HCT116 (cell line): ENCODE measurements at regions not wholly inside any gene's neighbourhood (a gene's known extent, or its start where the extent isn't known, plus 50 kb on each side); places are given as distances from the start of the nearest gene placed in this dataset.

ENCODE experiments used
- ATAC-seq: fragments of 200-7000 bp; cut with Tn5 transposase; 2 replicates; pipeline ENCODE4 v1.9.1; 2020; ENCODE audit warnings: mild to moderate bottlenecking, moderate library complexity
- BruUV-seq: library from RNA; stranded (reverse); fragments of 400-500 nt; replicated peaks from 2 replicates; lab custom pipeline; 2021; lab: Mats Ljungman, UMichigan
- CTCF ChIA-PET: fragments of 300-600 bp; sonication (Branson Sonifier 250); formaldehyde crosslinking; loops from one replicate; lab custom pipeline; 2021; ENCODE audit warnings: antibody characterized with exemption; lab: Charles Lee
- POLR2A ChIA-PET: fragments of 300-600, 350-600 bp; sonication (Branson Sonifier 250); formaldehyde crosslinking; loops from one replicate; lab custom pipeline; 2021; ENCODE audit warnings: antibody characterized with exemption; lab: Charles Lee
- RAD21 ChIA-PET, 2 experiments: fragments of 300-600 bp; sonication (Branson Sonifier 250); formaldehyde crosslinking; loops; one replicate each; lab custom pipeline; 2023; ENCODE audit warnings: low total read pairs in 2 of 2; ENCODE audit not compliant: uncharacterized antibody in 2 of 2, unreplicated experiment in 2 of 2, low non-redundant PET in 1 of 2; lab: Charles Lee
- DNase-seq: peaks from one replicate; pipeline ENCODE4 v3.0.0-alpha.2; 2010; ENCODE audit warnings: low read depth, low spot score
- H2AFZ ChIP-seq: fragments of 200-600 bp; shearing (Covaris generic), sonication (generic); 2 replicates; pipeline ENCODE4 v1.6.1; 2017; ENCODE audit warnings: low read depth, mixed run types, mixed read lengths, antibody characterized with exemption, low read length; ENCODE audit not compliant: poor library complexity, severe bottlenecking
- H3K27ac ChIP-seq: 2 replicates; pipeline ENCODE4 v1.5.1; 2012; ENCODE audit warnings: low read depth, low read length
- H3K27me3 ChIP-seq: fragments of 200-600 bp; sonication (generic); 2 replicates; pipeline ENCODE4 v1.6.1; 2016; ENCODE audit warnings: mixed run types, low read length, mixed read lengths; ENCODE audit not compliant: insufficient read depth
- H3K36me3 ChIP-seq, 2 experiments: fragments of 200-500 bp in 1 of 2; fragments of 200-600 bp in 1 of 2; sonication (Bioruptor generic) in 1 of 2; sonication (generic) in 1 of 2; 2 replicates each; pipeline versions ENCODE4 v1.5.1 to v1.6.1; 2014 to 2016; ENCODE audit warnings: low read length in 2 of 2, inconsistent platforms in 1 of 2, mixed read lengths in 1 of 2, mixed run types in 1 of 2; ENCODE audit not compliant: insufficient read depth in 2 of 2, control insufficient read depth in 1 of 2
- H3K4me1 ChIP-seq, 2 experiments: fragments of 200-600 bp in 1 of 2; sonication (generic) in 1 of 2; 2 replicates each; pipeline versions ENCODE4 v1.5.1 to v1.6.1; 2012 to 2017; ENCODE audit warnings: low read length in 2 of 2, inconsistent platforms in 1 of 2, mild to moderate bottlenecking in 1 of 2, mixed read lengths in 1 of 2, mixed run types in 1 of 2, moderate library complexity in 1 of 2; ENCODE audit not compliant: insufficient read depth in 2 of 2, control insufficient read depth in 1 of 2
- H3K4me2 ChIP-seq: fragments of 200-600 bp; sonication (generic); 2 replicates; pipeline ENCODE4 v1.6.1; 2017; ENCODE audit warnings: mixed run types, low read length, mixed read lengths
- H3K4me3 ChIP-seq, 2 experiments: fragments of 200-600 bp in 1 of 2; sonication (generic) in 1 of 2; replicated peaks in 1 of 2; 2 replicates each; pipeline ENCODE4 v1.5.1; 2011 to 2016; ENCODE audit warnings: low read length in 2 of 2, control low read depth in 1 of 2, low read depth in 1 of 2, mild to moderate bottlenecking in 1 of 2, mixed read lengths in 1 of 2, mixed run types in 1 of 2
- H3K79me2 ChIP-seq: fragments of 200-600 bp; sonication (generic); 2 replicates; pipeline ENCODE4 v1.6.1; 2017; ENCODE audit warnings: mild to moderate bottlenecking, mixed run types, low read length, moderate library complexity, mixed read lengths; ENCODE audit not compliant: insufficient read depth
- H3K9ac ChIP-seq: fragments of 200-600 bp; sonication (generic); 2 replicates; pipeline ENCODE4 v1.6.1; 2016; ENCODE audit warnings: low read length, mixed read lengths
- H3K9me2 ChIP-seq: fragments of 200-600 bp; sonication (generic), shearing (Covaris generic); 2 replicates; pipeline ENCODE4 v1.6.1; 2017; ENCODE audit warnings: mixed run types, mild to moderate bottlenecking, moderate library complexity; ENCODE audit not compliant: insufficient read depth
- H3K9me3 ChIP-seq, 2 experiments: fragments of 200-500 bp in 1 of 2; fragments of 200-600 bp in 1 of 2; sonication (Bioruptor generic) in 1 of 2; sonication (generic) in 1 of 2; 2 replicates each; pipeline ENCODE4 v1.6.1; 2014 to 2017; ENCODE audit warnings: low read length in 2 of 2, mixed read lengths in 2 of 2, inconsistent platforms in 1 of 2, low read depth in 1 of 2, mild to moderate bottlenecking in 1 of 2, mixed run types in 1 of 2, moderate library complexity in 1 of 2; ENCODE audit not compliant: control insufficient read depth in 1 of 2, insufficient read depth in 1 of 2
- H4K20me1 ChIP-seq: fragments of 200-600 bp; sonication (generic), shearing (Covaris generic); 2 replicates; pipeline ENCODE4 v1.6.1; 2017; ENCODE audit warnings: mixed run types, mild to moderate bottlenecking, moderate library complexity; ENCODE audit not compliant: insufficient read depth
- ATF3 ChIP-seq: IDR thresholded peaks from 2 replicates; pipeline ENCODE4 v1.6.1; 2012
- CEBPB ChIP-seq: IDR thresholded peaks from 2 replicates; pipeline ENCODE4 v1.6.1; 2012; ENCODE audit warnings: low read depth
- EGR1 ChIP-seq: IDR thresholded peaks from 2 replicates; pipeline ENCODE4 v1.6.1; 2012; ENCODE audit warnings: low read depth
- ELF1 ChIP-seq: IDR thresholded peaks from 2 replicates; pipeline ENCODE4 v1.6.1; 2012; ENCODE audit warnings: low read depth, borderline replicate concordance
- EZH2 ChIP-seq: fragments of 200-600 bp; sonication (generic); IDR thresholded peaks from 2 replicates; pipeline ENCODE4 v1.6.1; 2017; ENCODE audit warnings: antibody characterized with exemption, mixed run types
- EZH2phosphoT487 ChIP-seq: fragments of 200-600 bp; IDR thresholded peaks from 2 replicates; pipeline ENCODE4 v1.6.1; 2018; ENCODE audit warnings: antibody characterized with exemption, borderline replicate concordance
- FOSL1 ChIP-seq: IDR thresholded peaks from 2 replicates; pipeline ENCODE4 v1.6.1; 2012; ENCODE audit warnings: low read depth
- JUND ChIP-seq: IDR thresholded peaks from 2 replicates; pipeline ENCODE4 v1.6.1; 2012
- MAX ChIP-seq: IDR thresholded peaks from 2 replicates; pipeline ENCODE4 v1.6.1; 2012
- POLR2A ChIP-seq: IDR thresholded peaks from 2 replicates; pipeline ENCODE4 v1.7.0; 2011; ENCODE audit warnings: borderline replicate concordance; ENCODE audit not compliant: insufficient read depth, insufficient read length; ENCODE audit errors: extremely low read depth
- POLR2AphosphoS5 ChIP-seq: IDR thresholded peaks from 2 replicates; pipeline ENCODE4 v1.6.1; 2011; ENCODE audit warnings: mild to moderate bottlenecking, low read depth, low read length, moderate library complexity
- RAD21 ChIP-seq: IDR thresholded peaks from 2 replicates; pipeline ENCODE4 v1.6.1; 2012; ENCODE audit warnings: low read depth, mild to moderate bottlenecking
- REST ChIP-seq: IDR thresholded peaks from 2 replicates; pipeline ENCODE4 v1.6.1; 2012; ENCODE audit warnings: low read depth
- SP1 ChIP-seq: IDR thresholded peaks from 2 replicates; pipeline ENCODE4 v1.6.1; 2012; ENCODE audit warnings: low read depth
- SRF ChIP-seq: IDR thresholded peaks from 2 replicates; pipeline ENCODE4 v1.6.1; 2012; ENCODE audit warnings: low read depth
- TCF7L2 ChIP-seq: IDR thresholded peaks from 2 replicates; pipeline ENCODE4 v1.7.0; 2011; ENCODE audit warnings: borderline replicate concordance, inconsistent platforms; ENCODE audit not compliant: insufficient read depth, insufficient read length; ENCODE audit errors: extremely low read depth
- ZFX ChIP-seq: fragments of 450-650 bp; IDR thresholded peaks from 2 replicates; pipeline ENCODE4 v1.6.1; 2017
- ZNF274 ChIP-seq: fragments of 200-500 bp; sonication (Bioruptor generic); IDR thresholded peaks from 2 replicates; pipeline ENCODE4 v1.6.1; 2014; ENCODE audit warnings: mild to moderate bottlenecking, low read depth, low read length, inconsistent platforms
- intact Hi-C: fragments of 100-400 bp; cut with micrococcal nuclease; formaldehyde crosslinking; loops from 2 replicates; pipeline ENCODE4 v1.10.0; 2022

GRCh38 chr5:103424026-103424425, 138.6 kb downstream of the NUDT12 start:
- Histone ChIP-seq H3K4me1 (no peaks in the 10 kb centered on the region), H3K9me2 (no peaks in the 10 kb centered on the region), H3K27me3 (no peaks in the 10 kb centered on the region), H2AFZ (no peak overlapping the region), H3K36me3 (no peaks in the 10 kb centered on the region), H4K20me1 (no peaks in the 10 kb centered on the region), H3K79me2 (no peaks in the 10 kb centered on the region), H3K4me3 (no peak overlapping the region), H3K9me3 (no peaks in the 10 kb centered on the region), H3K9ac (no peak overlapping the region), H3K4me2 (no peak overlapping the region), H3K27ac (no peak overlapping the region)
- BruUV-seq: no TSS peak
- CTCF ChIA-PET: no interaction called here
- RAD21 ChIA-PET: no interaction called here
- DNase-seq (no peak), ATAC-seq (no peak)
- intact Hi-C loops: no loop called here
- POLR2A ChIA-PET: no interaction called here
- TF ChIP-seq ZFX (no peak), JUND (no peak), POLR2AphosphoS5 (no peak), EZH2phosphoT487 (no peak), POLR2A (no peak), ELF1 (no peak), ATF3 (no peak), CEBPB (no peak), EZH2 (no peak), REST (no peak), ZNF274 (no peak), EGR1 (no peak), SP1 (no peak), MAX (no peak), TCF7L2 (no peak), FOSL1 (no peak), RAD21 (no peak), SRF (no peak)
- TF ChIP-seq, all 23 proteins: peak for 0
